Dedifferentiated amniotic fluid mesenchymal stem cell (primary cell): ENCODE measurements at regions not wholly inside any gene's neighbourhood (a gene's known extent, or its start where the extent isn't known, plus 50 kb on each side); places are given as distances from the start of the nearest gene placed in this dataset.
"Not testable (repeated sequence)": the region's sequence is repeated elsewhere in the genome, so short reads cannot be mapped to it uniquely, and the experiment has no call there.

Experiments
- DNase-seq: peaks from one replicate; pipeline ENCODE4 v3.0.0-alpha.2; 2016; ENCODE audit errors: extremely low spot score

GRCh38 chr13:100811928-100812327 is 137.3 kb upstream of the TMTC4 start:
- no peak for DNase-seq

- no peak for DNase-seq
Observed at GRCh38 chr13:100811024-100811865, 136.7 kb upstream of the TMTC4 start.

GRCh38 chr13:100810481-100810880 is 135.9 kb upstream of the TMTC4 start:
- no peak for DNase-seq

GRCh38 chr13:100809856-100810255 is 135.3 kb upstream of the TMTC4 start:
- DNase-seq, result no peak

GRCh38 chr13:100809129-100809390 is 134.5 kb upstream of the TMTC4 start:
- DNase-seq, result no peak

GRCh38 chr13:100808330-100809128 is 133.9 kb upstream of the TMTC4 start:
- DNase-seq, result no peak

GRCh38 chr13:100803091-100803490 is 128.5 kb upstream of the TMTC4 start:
- DNase-seq, result no peak

GRCh38 chr13:100800283-100800875 is 125.8 kb upstream of the TMTC4 start:
- no peak for DNase-seq

GRCh38 chr13:100798739-100799361 is 124.3 kb upstream of the TMTC4 start:
- no peak for DNase-seq

- DNase-seq, result no peak
Observed at GRCh38 chr13:100797921-100798320, 123.3 kb upstream of the TMTC4 start.

GRCh38 chr13:100796463-100796862 is 121.9 kb upstream of the TMTC4 start:
- DNase-seq, result no peak

GRCh38 chr13:100794575-100794974 is 120.0 kb upstream of the TMTC4 start:
- no peak for DNase-seq

- DNase-seq, result no peak
Observed at GRCh38 chr13:100790405-100790804, 115.8 kb upstream of the TMTC4 start.

- DNase-seq, result no peak
Observed at GRCh38 chr13:100789968-100790367, 115.4 kb upstream of the TMTC4 start.

- no peak for DNase-seq
Observed at GRCh38 chr13:100789481-100789880, 114.9 kb upstream of the TMTC4 start.

GRCh38 chr13:100789025-100789424 is 114.4 kb upstream of the TMTC4 start:
- no peak for DNase-seq

GRCh38 chr13:100788540-100788939 is 113.9 kb upstream of the TMTC4 start:
- no peak for DNase-seq

- DNase-seq, result no peak
Observed at GRCh38 chr13:100787899-100788298, 113.3 kb upstream of the TMTC4 start.

GRCh38 chr13:100776686-100777085 is 102.1 kb upstream of the TMTC4 start:
- not testable (repeated sequence) for DNase-seq

GRCh38 chr13:100773923-100774663 is 99.5 kb upstream of the TMTC4 start:
- DNase-seq, result no peak

GRCh38 chr13:100773429-100773828 is 98.8 kb upstream of the TMTC4 start:
- DNase-seq, result no peak

- no peak for DNase-seq
Observed at GRCh38 chr13:100767192-100767591, 92.6 kb upstream of the TMTC4 start.
